H1 (cell line): ENCODE measurements at regions not wholly inside any gene's neighbourhood (a gene's known extent, or its start where the extent isn't known, plus 50 kb on each side); places are given as distances from the start of the nearest gene placed in this dataset.

ENCODE experiments used
- CTCF ChIA-PET: fragments of 300-600 bp; sonication (Branson Sonifier 250); formaldehyde crosslinking; loops from one replicate; lab custom pipeline; 2021; ENCODE audit not compliant: partially characterized antibody; lab: Charles Lee
- POLR2A ChIA-PET: fragments of 300-600 bp; sonication (Branson Sonifier 250); formaldehyde crosslinking; loops from one replicate; lab custom pipeline; 2021; ENCODE audit warnings: inconsistent platforms; ENCODE audit not compliant: partially characterized antibody; lab: Charles Lee
- DNase-seq, 2 experiments: peaks; one replicate each; pipeline versions ENCODE4 v3.0.0 to v3.0.0-alpha.2; 2010 to 2022; ENCODE audit warnings: low spot score in 2 of 2, low read depth in 1 of 2, mixed read lengths in 1 of 2
- FAIRE-seq: peaks from 2 replicates; lab custom pipeline; 2011; peaks lifted over from hg19 to GRCh38; lab: Jason Lieb, UNC
- H2AFZ ChIP-seq: 2 replicates; pipeline ENCODE4 v1.8.1; 2012; ENCODE audit warnings: low read length, inconsistent platforms
- H2AK5ac ChIP-seq: 2 replicates; pipeline ENCODE4 v1.6.1; 2013; ENCODE audit warnings: low read depth, low read length
- H2BK120ac ChIP-seq: replicated peaks from 2 replicates; pipeline ENCODE3; 2013; ENCODE audit warnings: low read depth, low read length, inconsistent platforms
- H2BK12ac ChIP-seq: 2 replicates; pipeline ENCODE4 v1.6.1; 2013; ENCODE audit warnings: low read depth, low read length
- H2BK15ac ChIP-seq: 2 replicates; pipeline ENCODE4 v1.6.1; 2013; ENCODE audit warnings: low read length
- H2BK20ac ChIP-seq: 2 replicates; pipeline ENCODE4 v1.6.1; 2013; ENCODE audit warnings: low read length
- H2BK5ac ChIP-seq: 2 replicates; pipeline ENCODE4 v1.6.1; 2013; ENCODE audit warnings: low read depth, low read length
- H3K14ac ChIP-seq: 2 replicates; pipeline ENCODE4 v1.6.1; 2013; ENCODE audit warnings: inconsistent platforms; ENCODE audit not compliant: insufficient read length
- H3K18ac ChIP-seq: 2 replicates; pipeline ENCODE4 v1.6.1; 2013; ENCODE audit warnings: low read length; ENCODE audit errors: extremely low read depth
- H3K23ac ChIP-seq: 2 replicates; pipeline ENCODE4 v1.6.1; 2013; ENCODE audit warnings: inconsistent platforms; ENCODE audit not compliant: insufficient read length
- H3K23me2 ChIP-seq: 2 replicates; pipeline ENCODE4 v1.6.1; 2013; ENCODE audit warnings: low read depth, low read length
- H3K27ac ChIP-seq: 2 replicates; pipeline ENCODE4 v1.6.1; 2011; ENCODE audit warnings: low read depth, low read length, inconsistent platforms
- H3K27me3 ChIP-seq, 4 experiments: replicated peaks in 1 of 4; 1 replicate in 1 of 4; 2 replicates in 3 of 4; pipeline versions ENCODE4 v1.6.1 to v1.8.1; 2011 to 2013; ENCODE audit warnings: low read length in 3 of 4, mild to moderate bottlenecking in 3 of 4, inconsistent platforms in 2 of 4, mixed read lengths in 2 of 4, moderate library complexity in 1 of 4; ENCODE audit not compliant: control insufficient read depth in 3 of 4, insufficient read depth in 3 of 4; ENCODE audit errors: extremely low read depth in 1 of 4
- H3K36me3 ChIP-seq, 4 experiments: 2 replicates each; pipeline versions ENCODE4 v1.6.1 to v1.8.1; 2011 to 2013; ENCODE audit warnings: mild to moderate bottlenecking in 4 of 4, low read length in 3 of 4, moderate library complexity in 2 of 4, control low read depth in 1 of 4, inconsistent platforms in 1 of 4; ENCODE audit not compliant: insufficient read depth in 4 of 4, control insufficient read depth in 2 of 4
- H3K4ac ChIP-seq: replicated peaks from 2 replicates; pipeline ENCODE3; 2013; ENCODE audit warnings: low read length, low read depth, mixed read lengths, inconsistent platforms; ENCODE audit not compliant: insufficient read length
- H3K4me1 ChIP-seq, 4 experiments: replicated peaks in 1 of 4; 1 replicate in 1 of 4; 2 replicates in 3 of 4; pipeline versions ENCODE4 v1.6.1 to v1.8.1; 2011 to 2013; ENCODE audit warnings: low read length in 3 of 4, inconsistent platforms in 2 of 4, mixed read lengths in 1 of 4; ENCODE audit not compliant: insufficient read depth in 4 of 4, control insufficient read depth in 3 of 4
- H3K4me2 ChIP-seq, 2 experiments: 2 replicates each; pipeline versions ENCODE4 v1.6.1 to v1.8.1; 2011 to 2013; ENCODE audit warnings: low read depth in 2 of 2, low read length in 2 of 2, control low read depth in 1 of 2, inconsistent platforms in 1 of 2, mild to moderate bottlenecking in 1 of 2; ENCODE audit not compliant: insufficient read depth in 1 of 2
- H3K4me3 ChIP-seq, 4 experiments: fragments of 200-600, 300-600 bp in 1 of 4; sonication (generic), shearing (Covaris generic), sonication (Bioruptor Twin) in 1 of 4; 2 replicates each; pipeline versions ENCODE4 v1.5.1 to v1.8.1; 2011 to 2016; ENCODE audit warnings: low read length in 4 of 4, low read depth in 3 of 4, control low read depth in 2 of 4, inconsistent platforms in 2 of 4, mild to moderate bottlenecking in 2 of 4, mixed read lengths in 1 of 4, moderate library complexity in 1 of 4; ENCODE audit not compliant: insufficient read depth in 2 of 4; ENCODE audit errors: extremely low read depth in 1 of 4
- H3K56ac ChIP-seq: replicated peaks from 2 replicates; pipeline ENCODE3; 2013; ENCODE audit warnings: low read depth, mild to moderate bottlenecking, mixed read lengths, low read length, inconsistent platforms; ENCODE audit not compliant: insufficient read length
- H3K79me1 ChIP-seq: 2 replicates; pipeline ENCODE4 v1.6.1; 2013; ENCODE audit warnings: low read depth, low read length, control low read depth
- H3K79me2 ChIP-seq, 2 experiments: 2 replicates each; pipeline versions ENCODE4 v1.6.1 to v1.8.1; 2012 to 2013; ENCODE audit warnings: low read length in 2 of 2, mild to moderate bottlenecking in 2 of 2, inconsistent platforms in 1 of 2; ENCODE audit not compliant: insufficient read depth in 2 of 2, control insufficient read depth in 1 of 2
- H3K9ac ChIP-seq, 4 experiments: replicated peaks in 1 of 4; 1 replicate in 1 of 4; 2 replicates in 3 of 4; pipeline versions ENCODE4 v1.6.1 to v1.8.1; 2011 to 2013; ENCODE audit warnings: low read depth in 3 of 4, low read length in 3 of 4, control low read depth in 2 of 4, mild to moderate bottlenecking in 2 of 4, moderate library complexity in 2 of 4, inconsistent platforms in 1 of 4; ENCODE audit errors: extremely low read depth in 1 of 4
- H3K9me3 ChIP-seq, 2 experiments: 2 replicates each; pipeline versions ENCODE4 v1.6.1 to v1.8.1; 2012 to 2013; ENCODE audit warnings: mild to moderate bottlenecking in 2 of 2, moderate library complexity in 2 of 2, control low read depth in 1 of 2, inconsistent platforms in 1 of 2, low read depth in 1 of 2, low read length in 1 of 2, mixed read lengths in 1 of 2; ENCODE audit not compliant: insufficient read depth in 2 of 2
- H4K20me1 ChIP-seq, 2 experiments: replicated peaks in 1 of 2; 2 replicates each; pipeline versions ENCODE3 to v1.8.1; 2011 to 2013; ENCODE audit warnings: inconsistent platforms in 2 of 2, low read length in 2 of 2, mild to moderate bottlenecking in 1 of 2; ENCODE audit not compliant: insufficient read depth in 2 of 2, control insufficient read depth in 1 of 2
- H4K5ac ChIP-seq: 2 replicates; pipeline ENCODE4 v1.6.1; 2013; ENCODE audit warnings: low read length, low read depth, mixed read lengths, inconsistent platforms; ENCODE audit not compliant: insufficient read length
- H4K8ac ChIP-seq: 2 replicates; pipeline ENCODE4 v1.8.0; 2013; ENCODE audit warnings: mild to moderate bottlenecking, moderate library complexity, low read length, inconsistent platforms; ENCODE audit not compliant: insufficient read depth; ENCODE audit errors: extremely low read depth
- H4K91ac ChIP-seq: replicated peaks from 2 replicates; pipeline ENCODE3; 2013; ENCODE audit warnings: low read length, mixed read lengths, inconsistent platforms; ENCODE audit not compliant: insufficient read length
- CBX5 ChIP-seq: fragments of 300-800, 300-1000 bp; sonication (generic); IDR thresholded peaks from 2 replicates; pipeline ENCODE4 v1.7.1; 2016; ENCODE audit warnings: antibody characterized with exemption, low read length, low read depth
- EGR1 ChIP-seq: IDR thresholded peaks from 2 replicates; pipeline ENCODE4 v1.6.1; 2011; ENCODE audit warnings: low read depth, low read length, borderline replicate concordance
- EP300 ChIP-seq, 2 experiments: IDR thresholded peaks; 1 replicate in 1 of 2; 2 replicates in 1 of 2; pipeline ENCODE4 v1.6.1; 2011 to 2012; ENCODE audit warnings: low read depth in 2 of 2, low read length in 2 of 2, mild to moderate bottlenecking in 2 of 2, borderline replicate concordance in 1 of 2, inconsistent platforms in 1 of 2, moderate library complexity in 1 of 2
- EZH2 ChIP-seq: fragments of 200-600 bp; sonication (generic); IDR thresholded peaks from 2 replicates; pipeline ENCODE4 v1.7.1; 2012; ENCODE audit warnings: low read depth, mild to moderate bottlenecking, moderate library complexity, low read length, inconsistent platforms; ENCODE audit not compliant: severe bottlenecking
- KDM1A ChIP-seq: fragments of 200-600, 300-600 bp; sonication (generic); IDR thresholded peaks from 2 replicates; pipeline ENCODE4 v1.7.1; 2016; ENCODE audit warnings: mild to moderate bottlenecking, low read length, borderline replicate concordance
- RFX5 ChIP-seq: IDR thresholded peaks from 2 replicates; pipeline ENCODE4 v1.6.1; 2011; ENCODE audit warnings: low read depth, low read length, improper control_type of control experiment, borderline replicate concordance
- SP2 ChIP-seq: IDR thresholded peaks from 2 replicates; pipeline ENCODE4 v1.6.1; 2012; ENCODE audit warnings: mild to moderate bottlenecking, low read length, inconsistent platforms
- TAF7 ChIP-seq: optimal IDR thresholded peaks from 2 replicates; pipeline ENCODE3; 2011; ENCODE audit warnings: low read depth, mild to moderate bottlenecking, inconsistent platforms, low read length, moderate library complexity, borderline replicate concordance
- TBP ChIP-seq: IDR thresholded peaks from 2 replicates; pipeline ENCODE4 v1.6.1; 2011; ENCODE audit warnings: low read depth, low read length, improper control_type of control experiment
- WGBS, 2 experiments: shearing (Covaris generic) in 1 of 2; methylation state at CpG; one replicate each; pipeline versions ENCODE4 v1.1.6 to v1.1.7; 2013 to 2015; ENCODE audit warnings: low lambda C conversion rate in 2 of 2, mixed read lengths in 2 of 2, inconsistent platforms in 1 of 2, low coverage in 1 of 2, missing lambda C conversion rate in 1 of 2; ENCODE audit not compliant: insufficient replicate concordance in 2 of 2, insufficient coverage in 1 of 2, insufficient read length in 1 of 2; ENCODE audit errors: extremely low coverage in 1 of 2, missing lambda C conversion rate in 1 of 2; 5-methylcytosine and 5-hydroxymethylcytosine counted together
- TF ChIP-seq, protein P1 (sequence below): IDR thresholded peaks from 2 replicates; pipeline ENCODE4 v1.6.1; 2011; ENCODE audit warnings: low read length, improper control_type of control experiment
- TF ChIP-seq, protein P2 (sequence below): IDR thresholded peaks from 2 replicates; pipeline ENCODE4 v1.6.1; 2012; ENCODE audit warnings: low read length, inconsistent platforms

DNA sequence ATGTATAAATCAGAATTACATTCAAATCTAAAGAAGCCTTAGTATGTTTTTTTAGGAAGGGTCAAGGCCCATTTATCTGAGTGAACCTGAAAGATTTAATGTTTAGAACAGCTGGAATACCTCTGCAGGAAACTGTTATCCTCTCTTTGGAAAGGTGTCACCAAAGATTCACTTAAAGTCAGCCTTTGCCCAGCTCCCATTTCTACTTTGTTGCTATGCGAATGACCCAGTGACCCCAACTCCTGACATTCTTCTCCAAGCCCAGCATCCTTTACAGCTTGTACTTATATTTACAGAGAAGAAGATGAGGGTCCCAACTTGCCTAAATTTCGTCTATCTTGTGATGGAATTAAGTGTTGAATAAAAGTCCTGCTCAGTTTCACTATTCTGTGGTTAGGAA, 1198.6 kb downstream of the CDH12 start:
- H3K56ac ChIP-seq = no peak overlapping the region
- H2BK20ac ChIP-seq = no peak overlapping the region
- H3K9me3 ChIP-seq = no peaks in the 10 kb centered on the region
- no peak overlapping the region for H3K9ac ChIP-seq
- no peaks in the 10 kb centered on the region for H3K27me3 ChIP-seq
- FAIRE-seq = no peak
- no peaks in the 10 kb centered on the region for H3K4me1 ChIP-seq
- 83% methylated on average over 2 of the region's 2 CpGs; no CpG with 5 or more reads in 1 of the 2 experiments for WGBS, 2 experiments
- H3K79me2 ChIP-seq = no peaks in the 10 kb centered on the region
- H3K23ac ChIP-seq = no peak overlapping the region
- H2BK12ac ChIP-seq = no peak overlapping the region
- POLR2A ChIA-PET = no interaction called here
- no peak overlapping the region for H3K14ac ChIP-seq
- no peaks in the 10 kb centered on the region; the same call in 1 of the 2 replicates for H3K23me2 ChIP-seq
- H4K8ac ChIP-seq = no peak overlapping the region
- no peaks in the 10 kb centered on the region for H3K79me1 ChIP-seq
- no peak overlapping the region for H4K91ac ChIP-seq
- H2AFZ ChIP-seq = no peak overlapping the region
- no peak overlapping the region for H4K5ac ChIP-seq
- no peak overlapping the region for H2BK5ac ChIP-seq
- no peak overlapping the region for H3K18ac ChIP-seq
- H3K4me2 ChIP-seq = no peak overlapping the region
- no peak overlapping the region for H2BK120ac ChIP-seq
- H3K36me3 ChIP-seq = no peaks in the 10 kb centered on the region
- H3K27ac ChIP-seq = no peak overlapping the region
- H3K4ac ChIP-seq = no peak overlapping the region
- no peaks in the 10 kb centered on the region for H4K20me1 ChIP-seq
- H3K4me3 ChIP-seq = no peak overlapping the region
- H2AK5ac ChIP-seq = no peak overlapping the region
- CTCF ChIA-PET = interaction anchor here (1.0 to 1.1 kb wide), 2 partner anchors 8 to 18 kb away, joined by 3 read pairs; no protein-coding TSS in a partner anchor
- no peak overlapping the region for H2BK15ac ChIP-seq
- DNase-seq = no peak
- TF ChIP-seq EGR1 (no peak), SP2 (no peak), TBP (no peak), EZH2 (no peak), RFX5 (no peak), KDM1A (no peak), EP300 (IDR thresholded peaks at IDR 0.05; ENCODE audit: borderline replicate concordance in 1 of 2, low read depth in 2 of 2, low read length in 2 of 2) (no peak), CBX5 (no peak), TAF7 (no peak)
- TF ChIP-seq, protein P1, sequence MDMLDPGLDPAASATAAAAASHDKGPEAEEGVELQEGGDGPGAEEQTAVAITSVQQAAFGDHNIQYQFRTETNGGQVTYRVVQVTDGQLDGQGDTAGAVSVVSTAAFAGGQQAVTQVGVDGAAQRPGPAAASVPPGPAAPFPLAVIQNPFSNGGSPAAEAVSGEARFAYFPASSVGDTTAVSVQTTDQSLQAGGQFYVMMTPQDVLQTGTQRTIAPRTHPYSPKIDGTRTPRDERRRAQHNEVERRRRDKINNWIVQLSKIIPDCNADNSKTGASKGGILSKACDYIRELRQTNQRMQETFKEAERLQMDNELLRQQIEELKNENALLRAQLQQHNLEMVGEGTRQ = no peak
- TF ChIP-seq, protein P2, sequence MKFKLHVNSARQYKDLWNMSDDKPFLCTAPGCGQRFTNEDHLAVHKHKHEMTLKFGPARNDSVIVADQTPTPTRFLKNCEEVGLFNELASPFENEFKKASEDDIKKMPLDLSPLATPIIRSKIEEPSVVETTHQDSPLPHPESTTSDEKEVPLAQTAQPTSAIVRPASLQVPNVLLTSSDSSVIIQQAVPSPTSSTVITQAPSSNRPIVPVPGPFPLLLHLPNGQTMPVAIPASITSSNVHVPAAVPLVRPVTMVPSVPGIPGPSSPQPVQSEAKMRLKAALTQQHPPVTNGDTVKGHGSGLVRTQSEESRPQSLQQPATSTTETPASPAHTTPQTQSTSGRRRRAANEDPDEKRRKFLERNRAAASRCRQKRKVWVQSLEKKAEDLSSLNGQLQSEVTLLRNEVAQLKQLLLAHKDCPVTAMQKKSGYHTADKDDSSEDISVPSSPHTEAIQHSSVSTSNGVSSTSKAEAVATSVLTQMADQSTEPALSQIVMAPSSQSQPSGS = no peak
